ENCODE measurements at regions not wholly inside any gene's neighbourhood (a gene's known extent, or its start where the extent isn't known, plus 50 kb on each side); places are given as distances from the start of the nearest gene placed in this dataset.

DNA sequence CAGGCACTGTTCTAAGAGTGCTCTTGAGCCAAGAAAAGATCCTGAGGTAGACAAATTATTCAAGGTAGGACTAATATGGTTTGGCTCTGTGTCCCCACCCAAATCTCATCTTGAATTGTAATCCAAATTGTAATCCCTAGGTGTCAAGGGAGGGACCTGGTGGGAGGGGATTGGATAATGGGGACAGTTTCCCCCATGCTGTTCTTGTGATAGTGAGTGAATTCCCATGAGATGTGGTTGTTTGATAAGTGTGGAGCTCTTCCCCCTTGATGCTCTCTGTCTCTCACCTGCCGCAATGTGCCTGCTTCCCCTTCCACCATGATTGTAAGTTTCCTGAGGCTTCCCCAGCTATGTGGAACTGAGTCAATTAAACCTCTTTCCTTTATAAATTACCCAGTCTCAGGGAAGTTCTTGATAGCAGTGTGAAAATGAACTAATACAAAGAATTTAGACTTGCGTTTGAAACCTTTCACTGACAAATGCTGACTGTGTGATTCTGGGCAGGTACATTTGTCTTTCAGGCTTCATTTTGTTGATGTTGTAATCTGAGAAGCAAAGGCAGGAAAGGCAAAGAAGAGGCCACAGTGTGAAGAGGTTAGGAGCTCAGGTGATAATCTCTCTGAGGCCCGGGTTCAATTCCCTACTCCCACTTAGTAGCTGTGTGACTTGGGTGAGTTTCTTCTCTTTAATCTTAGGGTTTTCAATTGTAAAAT is 115.8 kb upstream of the PAX6 start:
- Histone ChIP-seq H3K4me3 (ENCODE audit: low read depth, low read length) (no peak overlapping the region), H3K27me3 (ENCODE audit: control insufficient read depth, insufficient read depth, low read length) (no peaks in the 10 kb centered on the region), H3K36me3 (ENCODE audit: control insufficient read depth, insufficient read depth, low read length) (no peaks in the 10 kb centered on the region)
- DNase-seq (ENCODE audit: low read depth) (no peak), FAIRE-seq (no peak)
- TF ChIP-seq, protein P1, sequence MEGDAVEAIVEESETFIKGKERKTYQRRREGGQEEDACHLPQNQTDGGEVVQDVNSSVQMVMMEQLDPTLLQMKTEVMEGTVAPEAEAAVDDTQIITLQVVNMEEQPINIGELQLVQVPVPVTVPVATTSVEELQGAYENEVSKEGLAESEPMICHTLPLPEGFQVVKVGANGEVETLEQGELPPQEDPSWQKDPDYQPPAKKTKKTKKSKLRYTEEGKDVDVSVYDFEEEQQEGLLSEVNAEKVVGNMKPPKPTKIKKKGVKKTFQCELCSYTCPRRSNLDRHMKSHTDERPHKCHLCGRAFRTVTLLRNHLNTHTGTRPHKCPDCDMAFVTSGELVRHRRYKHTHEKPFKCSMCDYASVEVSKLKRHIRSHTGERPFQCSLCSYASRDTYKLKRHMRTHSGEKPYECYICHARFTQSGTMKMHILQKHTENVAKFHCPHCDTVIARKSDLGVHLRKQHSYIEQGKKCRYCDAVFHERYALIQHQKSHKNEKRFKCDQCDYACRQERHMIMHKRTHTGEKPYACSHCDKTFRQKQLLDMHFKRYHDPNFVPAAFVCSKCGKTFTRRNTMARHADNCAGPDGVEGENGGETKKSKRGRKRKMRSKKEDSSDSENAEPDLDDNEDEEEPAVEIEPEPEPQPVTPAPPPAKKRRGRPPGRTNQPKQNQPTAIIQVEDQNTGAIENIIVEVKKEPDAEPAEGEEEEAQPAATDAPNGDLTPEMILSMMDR (IDR thresholded peaks at IDR 0.05; ENCODE audit: insufficient read depth, low read length, severe bottlenecking), result no peak

DNA sequence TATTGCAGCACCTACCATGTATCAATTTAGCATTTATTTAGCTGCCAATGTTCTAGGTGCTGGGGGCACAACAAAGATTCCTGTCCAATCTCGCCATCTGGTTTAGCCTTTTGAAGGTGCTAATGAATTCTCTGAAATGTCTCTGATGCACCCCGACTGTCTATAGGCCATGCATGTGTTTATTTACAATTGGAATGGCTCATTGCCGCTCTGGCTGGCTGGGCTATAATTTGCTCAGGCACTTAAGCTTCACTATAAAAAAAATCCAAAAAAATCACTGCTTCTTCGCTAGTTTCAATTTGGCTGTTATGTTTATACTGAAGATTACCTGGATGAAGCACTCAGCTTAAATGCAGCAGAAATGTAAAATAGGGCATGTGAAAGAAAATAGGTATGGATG is 115.0 kb upstream of the PAX6 start:
- no peak for FAIRE-seq
- no peak for DNase-seq (ENCODE audit: low read depth)
- TF ChIP-seq, protein P1 (IDR thresholded peaks at IDR 0.05; ENCODE audit: insufficient read depth, low read length, severe bottlenecking), result no peak
- Histone ChIP-seq H3K36me3 (ENCODE audit: control insufficient read depth, insufficient read depth, low read length) (no peaks in the 10 kb centered on the region), H3K27me3 (ENCODE audit: control insufficient read depth, insufficient read depth, low read length) (no peaks in the 10 kb centered on the region), H3K4me3 (ENCODE audit: low read depth, low read length) (no peak overlapping the region)

DNA sequence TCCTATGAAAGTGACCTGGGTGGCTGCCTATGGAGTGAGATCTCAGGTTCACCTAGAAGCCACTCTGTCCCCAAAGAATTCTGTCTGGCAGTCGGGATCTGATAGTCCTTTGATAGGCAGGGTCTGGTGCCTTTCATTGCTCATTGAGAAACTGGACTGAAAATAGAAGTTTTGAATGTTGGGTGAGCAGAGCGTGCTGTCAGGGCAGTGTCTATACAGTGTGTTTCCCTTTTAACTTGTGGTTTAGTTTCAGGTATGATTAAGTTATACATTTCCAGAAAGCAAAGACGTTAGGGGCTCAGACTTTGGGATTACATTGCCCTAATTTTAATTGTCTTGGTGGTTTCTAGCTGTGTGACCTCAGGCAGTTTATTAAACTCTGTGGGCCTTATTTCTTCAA is 111.3 kb upstream of the PAX6 start:
- Histone ChIP-seq H3K36me3 (ENCODE audit: control insufficient read depth, insufficient read depth, low read length) (no peaks in the 10 kb centered on the region), H3K4me3 (ENCODE audit: low read depth, low read length) (no peak overlapping the region), H3K27me3 (ENCODE audit: control insufficient read depth, insufficient read depth, low read length) (no peaks in the 10 kb centered on the region)
- DNase-seq (ENCODE audit: low read depth) (no peak), FAIRE-seq (no peak)
- TF ChIP-seq, protein P1 (IDR thresholded peaks at IDR 0.05; ENCODE audit: insufficient read depth, low read length, severe bottlenecking), result no peak

DNA sequence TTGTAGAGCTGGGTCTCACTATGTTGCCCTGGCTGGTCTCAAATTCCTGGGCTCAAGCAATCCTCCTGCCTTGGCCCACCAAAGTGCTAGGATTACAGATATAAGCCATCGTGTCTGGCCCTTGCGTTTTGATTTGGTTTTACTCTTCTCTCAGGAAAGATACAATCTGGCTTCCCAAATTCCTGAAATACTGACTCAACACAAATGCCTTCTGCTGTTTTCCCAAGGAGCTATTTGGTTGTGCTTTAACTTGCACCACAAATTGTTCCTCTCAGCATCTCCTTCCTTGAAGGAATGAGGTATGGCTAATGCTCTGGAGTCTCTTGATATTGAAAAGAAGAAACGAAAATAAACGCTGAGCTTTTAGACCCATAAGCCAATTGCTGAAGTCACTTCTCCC is 110.0 kb upstream of the PAX6 start:
- TF ChIP-seq, protein P1 (IDR thresholded peaks at IDR 0.05; ENCODE audit: insufficient read depth, low read length, severe bottlenecking), result no peak
- no peaks in the 10 kb centered on the region for H3K36me3 ChIP-seq (ENCODE audit: control insufficient read depth, insufficient read depth, low read length)
- no peaks in the 10 kb centered on the region for H3K27me3 ChIP-seq (ENCODE audit: control insufficient read depth, insufficient read depth, low read length)
- DNase-seq (ENCODE audit: low read depth) (no peak), FAIRE-seq (no peak)
- H3K4me3 ChIP-seq (ENCODE audit: low read depth, low read length), result no peak overlapping the region

DNA sequence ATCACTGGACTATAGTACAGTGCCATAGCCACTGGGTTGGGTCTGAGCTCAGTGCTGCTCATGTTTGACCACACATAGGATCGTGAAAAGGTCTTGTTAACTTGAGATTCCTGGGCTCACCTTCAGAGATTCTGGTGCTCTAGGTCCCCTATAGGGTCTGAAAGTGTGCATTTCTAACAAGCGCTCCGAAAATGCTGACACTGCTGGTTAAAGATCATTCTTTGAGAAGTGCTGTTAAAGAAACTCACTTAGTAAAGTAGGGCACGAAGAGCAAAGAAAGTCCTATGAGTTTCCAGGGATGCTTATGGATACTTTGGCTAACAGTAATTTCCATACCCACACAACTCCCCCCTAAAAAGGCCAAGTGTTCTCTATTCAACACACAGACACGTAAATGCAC is 108.1 kb upstream of the PAX6 start:
- TF ChIP-seq, protein P1 (IDR thresholded peaks at IDR 0.05; ENCODE audit: insufficient read depth, low read length, severe bottlenecking), result no peak

DNA sequence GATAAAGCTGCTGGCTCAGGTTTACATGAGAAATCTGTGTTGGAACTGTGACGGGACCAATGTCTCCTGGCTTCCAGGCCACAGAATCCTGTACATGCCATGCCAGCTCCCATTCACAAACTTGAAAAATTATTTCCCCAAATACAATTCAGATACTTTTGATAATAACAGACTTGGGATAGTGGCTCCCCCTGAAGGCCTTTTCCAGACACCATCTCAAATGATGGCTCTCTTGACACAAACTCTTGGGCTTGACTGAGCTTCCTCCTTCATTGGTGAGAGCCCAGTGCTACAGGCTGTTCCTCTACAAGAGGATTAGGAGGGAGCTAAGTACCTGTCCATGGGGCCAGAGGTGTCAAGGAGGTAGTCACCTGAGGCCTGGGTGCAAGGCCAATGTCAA is 104.7 kb upstream of the PAX6 start:
- TF ChIP-seq, protein P1 (IDR thresholded peaks at IDR 0.05; ENCODE audit: insufficient read depth, low read length, severe bottlenecking), result no peak
- FAIRE-seq (no peak), DNase-seq (ENCODE audit: low read depth) (no peak)
- H3K4me3 ChIP-seq (ENCODE audit: low read depth, low read length), result no peak overlapping the region
- no peaks in the 10 kb centered on the region for H3K36me3 ChIP-seq (ENCODE audit: control insufficient read depth, insufficient read depth, low read length)
- H3K27me3 ChIP-seq (ENCODE audit: control insufficient read depth, insufficient read depth, low read length), result no peaks in the 10 kb centered on the region

More for the DNA sequence above, 108.1 kb upstream of the PAX6 start:
- H3K36me3 ChIP-seq (ENCODE audit: control insufficient read depth, insufficient read depth, low read length), result no peaks in the 10 kb centered on the region
- FAIRE-seq, result no peak
- DNase-seq (ENCODE audit: low read depth), result no peak
- no peaks in the 10 kb centered on the region for H3K27me3 ChIP-seq (ENCODE audit: control insufficient read depth, insufficient read depth, low read length)
- H3K4me3 ChIP-seq (ENCODE audit: low read depth, low read length), result no peak overlapping the region
